A673 (cell line): ENCODE measurements at regions not wholly inside any gene's neighbourhood (a gene's known extent, or its start where the extent isn't known, plus 50 kb on each side); places are given as distances from the start of the nearest gene placed in this dataset.

Source experiments
- BruUV-seq: library from RNA; stranded (reverse); fragments of 400-500 nt; replicated peaks from 2 replicates; lab custom pipeline; 2021; lab: Mats Ljungman, UMichigan
- CTCF ChIA-PET: fragments of 300-600 bp; sonication (Branson Sonifier 250); formaldehyde crosslinking; loops from one replicate; lab custom pipeline; 2022; ENCODE audit warnings: antibody characterized with exemption; lab: Charles Lee
- POLR2A ChIA-PET: fragments of 300-600 bp; sonication (Branson Sonifier 250); formaldehyde crosslinking; loops from one replicate; lab custom pipeline; 2022; ENCODE audit warnings: antibody characterized with exemption; ENCODE audit not compliant: low non-redundant PET; lab: Charles Lee
- DNase-seq: peaks from one replicate; pipeline ENCODE4 v3.0.0-alpha.2; 2015; ENCODE audit warnings: low spot score
- H3K27ac ChIP-seq: fragments of 200-600 bp; sonication (generic); 2 replicates; pipeline ENCODE4 v1.5.1; 2016; ENCODE audit warnings: mixed run types, low read depth, mild to moderate bottlenecking, mixed read lengths, antibody characterized with exemption, low read length; ENCODE audit not compliant: poor library complexity, severe bottlenecking
- H3K27me3 ChIP-seq: fragments of 200-600 bp; sonication (generic); replicated peaks from 2 replicates; pipeline ENCODE4 v1.6.1; 2017; ENCODE audit warnings: mixed run types, low read depth, mild to moderate bottlenecking, mixed read lengths, antibody characterized with exemption, low read length; ENCODE audit not compliant: insufficient read depth, poor library complexity
- H3K36me3 ChIP-seq: fragments of 200-600 bp; sonication (generic); 2 replicates; pipeline ENCODE4 v1.6.1; 2016; ENCODE audit warnings: mixed run types, mild to moderate bottlenecking, mixed read lengths, antibody characterized with exemption, low read length; ENCODE audit not compliant: insufficient read depth, poor library complexity, severe bottlenecking
- H3K4me1 ChIP-seq: fragments of 200-600 bp; sonication (generic); 2 replicates; pipeline ENCODE4 v1.6.1; 2017; ENCODE audit warnings: mixed run types, mild to moderate bottlenecking, mixed read lengths, antibody characterized with exemption, low read length; ENCODE audit not compliant: insufficient read depth, poor library complexity, severe bottlenecking
- H3K4me3 ChIP-seq: fragments of 200-600 bp; sonication (generic); 2 replicates; pipeline ENCODE4 v1.5.1; 2016; ENCODE audit warnings: low read depth, mixed run types, mild to moderate bottlenecking, mixed read lengths, low read length; ENCODE audit not compliant: poor library complexity, severe bottlenecking
- H3K9me3 ChIP-seq: fragments of 200-600 bp; sonication (generic); 2 replicates; pipeline ENCODE4 v1.6.1; 2016; ENCODE audit warnings: mixed run types, low read depth, mild to moderate bottlenecking, mixed read lengths, antibody characterized with exemption, low read length; ENCODE audit not compliant: poor library complexity, severe bottlenecking
- CTCF ChIP-seq: fragments of 300-800, 200-600 bp; sonication (generic); conservative IDR thresholded peaks from 2 replicates; pipeline ENCODE4 v1.5.1; 2017; ENCODE audit warnings: low read depth, mild to moderate bottlenecking, antibody characterized with exemption, low read length, moderate library complexity, mixed read lengths
- EZH2 ChIP-seq: fragments of 200-600 bp; sonication (generic); IDR thresholded peaks from 2 replicates; pipeline ENCODE4 v1.6.1; 2017; ENCODE audit warnings: borderline replicate concordance, low read depth, mild to moderate bottlenecking, mixed read lengths, antibody characterized with exemption, low read length; ENCODE audit not compliant: poor library complexity, severe bottlenecking
- intact Hi-C: fragments of 100-400 bp; cut with micrococcal nuclease; formaldehyde crosslinking; loops from one replicate; pipeline ENCODE4 v1.10.0; 2022; ENCODE audit not compliant: unreplicated experiment

GRCh38 chr3:81218023-81218422 lies 543.4 kb downstream of the GBE1 start:
- BruUV-seq = no TSS peak
- H3K36me3 ChIP-seq = no peaks in the 10 kb centered on the region
- TF ChIP-seq CTCF (peak; percentile 31; the same call in 1 of the 2 replicates), EZH2 (no peak)
- POLR2A ChIA-PET = no interaction called here
- no peak overlapping the region for H3K27ac ChIP-seq
- no peaks in the 10 kb centered on the region for H3K4me1 ChIP-seq
- intact Hi-C loops = no loop called here
- CTCF ChIA-PET = no interaction called here
- no peak overlapping the region for H3K4me3 ChIP-seq
- H3K9me3 ChIP-seq = no peaks in the 10 kb centered on the region
- no peaks in the 10 kb centered on the region for H3K27me3 ChIP-seq
- no peak for DNase-seq

- Histone ChIP-seq H3K4me3 (no peak overlapping the region), H3K9me3 (no peaks in the 10 kb centered on the region), H3K27me3 (no peaks in the 10 kb centered on the region), H3K36me3 (no peaks in the 10 kb centered on the region), H3K27ac (no peak overlapping the region), H3K4me1 (no peaks in the 10 kb centered on the region)
- DNase-seq = no peak
- TF ChIP-seq EZH2 (no peak), CTCF (no peak)
- POLR2A ChIA-PET = no interaction called here
- intact Hi-C loops = no loop called here
- no TSS peak for BruUV-seq
- CTCF ChIA-PET = no interaction called here
These were observed 544.3 kb downstream of the GBE1 start for GRCh38 chr3:81217101-81217500.

- POLR2A ChIA-PET = no interaction called here
- Histone ChIP-seq H3K9me3 (no peaks in the 10 kb centered on the region), H3K27ac (no peak overlapping the region), H3K4me3 (no peak overlapping the region), H3K4me1 (no peaks in the 10 kb centered on the region), H3K36me3 (no peaks in the 10 kb centered on the region), H3K27me3 (no peaks in the 10 kb centered on the region)
- CTCF ChIA-PET = interaction anchor here (0.6 kb wide), 1 partner anchor 778 kb away, joined by 3 read pairs; no protein-coding TSS in a partner anchor
- intact Hi-C loops = no loop called here
- BruUV-seq = no TSS peak
- no peak for DNase-seq
- TF ChIP-seq CTCF (no peak), EZH2 (no peak)
These were observed 545.3 kb downstream of the GBE1 start for GRCh38 chr3:81216192-81216591.
